T-cell (primary cell): ENCODE measurements at regions not wholly inside any gene's neighbourhood (a gene's known extent, or its start where the extent isn't known, plus 50 kb on each side); places are given as distances from the start of the nearest gene placed in this dataset.

Experiments
- ATAC-seq, 4 experiments: fragments of 200-7000 bp in 3 of 4; fragments of 150-1000 bp in 1 of 4; cut with Tn5 transposase; replicated peaks in 1 of 4; 1 replicate in 3 of 4; 2 replicates in 1 of 4; pipeline ENCODE4 v1.10.0; 2021; ENCODE audit warnings: moderate library complexity in 3 of 4, mild to moderate bottlenecking in 2 of 4, moderate number of reproducible peaks in 1 of 4
- CTCF ChIA-PET, 2 donors: fragments of 300-600 bp; sonication (Branson Sonifier 250); formaldehyde crosslinking; loops; one replicate each; lab custom pipeline; 2022; ENCODE audit warnings: antibody characterized with exemption in 2 of 2; lab: Charles Lee
- POLR2A ChIA-PET, 2 donors: fragments of 300-600 bp; sonication (Branson Sonifier 250); formaldehyde crosslinking; loops; one replicate each; lab custom pipeline; 2022; ENCODE audit warnings: antibody characterized with exemption in 2 of 2; lab: Charles Lee
- DNase-seq, 35 experiments: peaks; one replicate each; pipeline versions ENCODE4 v3.0.0 to v3.0.0-alpha.2; 2013 to 2023
- H3K27ac ChIP-seq: one replicate; pipeline ENCODE4 v1.5.1; 2013; ENCODE audit warnings: low read length
- H3K27me3 ChIP-seq, 2 experiments: replicated peaks in 1 of 2; 1 replicate in 1 of 2; 2 replicates in 1 of 2; pipeline versions ENCODE4 v1.6.1 to v1.7.0; 2013; ENCODE audit warnings: low read length in 1 of 2, mixed read lengths in 1 of 2; ENCODE audit not compliant: control insufficient read depth in 2 of 2, insufficient read depth in 2 of 2; ENCODE audit errors: extremely low read depth in 1 of 2
- H3K36me3 ChIP-seq, 2 donors: 1 replicate in 1 of 2; 2 replicates in 1 of 2; pipeline versions ENCODE4 v1.6.1 to v1.7.0; 2013; ENCODE audit warnings: low read length in 1 of 2; ENCODE audit not compliant: control insufficient read depth in 2 of 2, insufficient read depth in 1 of 2; ENCODE audit errors: extremely low read depth in 1 of 2
- H3K4me1 ChIP-seq, 2 experiments: 1 replicate in 1 of 2; 2 replicates in 1 of 2; pipeline versions ENCODE4 v1.6.1 to v1.7.0; 2013; ENCODE audit warnings: low read length in 2 of 2, mixed read lengths in 1 of 2; ENCODE audit not compliant: insufficient read depth in 2 of 2, control insufficient read depth in 1 of 2; ENCODE audit errors: extremely low read depth in 1 of 2
- H3K4me3 ChIP-seq, 2 donors: 1 replicate in 1 of 2; 2 replicates in 1 of 2; pipeline versions ENCODE4 v1.5.1 to v1.7.0; 2013; ENCODE audit warnings: mild to moderate bottlenecking in 2 of 2, low read length in 1 of 2, moderate library complexity in 1 of 2; ENCODE audit not compliant: control insufficient read depth in 1 of 2; ENCODE audit errors: extremely low read depth in 1 of 2
- H3K9me3 ChIP-seq: 2 replicates; pipeline ENCODE4 v1.7.0; 2013
- H3K27ac Mint-ChIP-seq, 2 donors: one replicate each; pipeline ENCODE4 v1.8.0; 2020 to 2021; ENCODE audit warnings: mild to moderate bottlenecking in 2 of 2, mixed read lengths in 2 of 2
- H3K27me3 Mint-ChIP-seq, 2 donors: one replicate each; pipeline ENCODE4 v1.8.0; 2021 to 2022; ENCODE audit warnings: mixed read lengths in 2 of 2
- H3K36me3 Mint-ChIP-seq: one replicate; pipeline ENCODE4 v1.8.0; 2021; ENCODE audit warnings: mixed read lengths
- H3K4me1 Mint-ChIP-seq, 3 donors: one replicate each; pipeline ENCODE4 v1.8.0; 2020 to 2022; ENCODE audit warnings: mixed read lengths in 3 of 3, mild to moderate bottlenecking in 1 of 3
- H3K4me3 Mint-ChIP-seq, 3 donors: one replicate each; pipeline ENCODE4 v1.8.0; 2020 to 2022; ENCODE audit warnings: mild to moderate bottlenecking in 3 of 3, mixed read lengths in 3 of 3, moderate library complexity in 3 of 3
- H3K9me3 Mint-ChIP-seq, 3 donors: one replicate each; pipeline ENCODE4 v1.8.0; 2020 to 2022; ENCODE audit warnings: mixed read lengths in 3 of 3
- WGBS: methylation state at CpG from one replicate; pipeline ENCODE4 v1.1.5; 2013; ENCODE audit warnings: missing lambda C conversion rate; ENCODE audit not compliant: insufficient coverage; 5-methylcytosine and 5-hydroxymethylcytosine counted together

DNA sequence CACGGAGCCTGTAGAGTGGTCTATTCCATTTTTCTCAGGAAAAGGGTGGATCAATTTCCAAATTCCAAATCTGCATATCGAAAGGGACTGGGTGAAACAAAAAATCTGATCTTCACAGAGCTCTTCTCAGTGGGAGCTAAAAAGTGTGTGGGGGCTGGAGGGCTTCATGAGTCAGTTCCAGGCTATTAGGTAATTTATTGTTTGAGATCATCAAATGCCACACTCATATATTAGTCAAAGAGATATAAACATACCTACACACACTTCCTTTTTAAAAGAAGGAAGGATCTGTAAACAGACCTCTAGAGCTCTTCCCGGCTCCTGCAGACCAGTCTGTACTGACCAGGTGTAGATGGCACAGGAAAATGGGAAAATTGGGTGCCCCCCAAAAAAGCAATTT is 175.4 kb downstream of the ZBTB18 start:
- H3K27me3 ChIP-seq = peaks cover 0 to 20% of the 10 kb centered on the region in 2 experiments
- no peaks in the 10 kb centered on the region for H3K36me3 Mint-ChIP-seq
- no peaks in the 10 kb centered on the region for H3K9me3 ChIP-seq
- H3K4me1 Mint-ChIP-seq = peaks cover 0 to under 1% (median 0%) of the 10 kb centered on the region in 3 donors
- no peak overlapping the region for H3K4me3 ChIP-seq
- H3K36me3 ChIP-seq = no peaks in the 10 kb centered on the region
- H3K27ac ChIP-seq = no peak overlapping the region
- H3K27me3 Mint-ChIP-seq = peaks cover 9 to 20% of the 10 kb centered on the region in 2 donors
- DNase-seq (no peak), ATAC-seq (no peak)
- WGBS = no CpG with 5 or more reads among the region's 3 CpGs
- ChIA-PET CTCF (no interaction called here), POLR2A (no interaction called here)
- H3K4me3 Mint-ChIP-seq = no peak overlapping the region
- H3K9me3 Mint-ChIP-seq = no peaks in the 10 kb centered on the region
- H3K27ac Mint-ChIP-seq = no peak overlapping the region
- no peaks in the 10 kb centered on the region for H3K4me1 ChIP-seq

DNA sequence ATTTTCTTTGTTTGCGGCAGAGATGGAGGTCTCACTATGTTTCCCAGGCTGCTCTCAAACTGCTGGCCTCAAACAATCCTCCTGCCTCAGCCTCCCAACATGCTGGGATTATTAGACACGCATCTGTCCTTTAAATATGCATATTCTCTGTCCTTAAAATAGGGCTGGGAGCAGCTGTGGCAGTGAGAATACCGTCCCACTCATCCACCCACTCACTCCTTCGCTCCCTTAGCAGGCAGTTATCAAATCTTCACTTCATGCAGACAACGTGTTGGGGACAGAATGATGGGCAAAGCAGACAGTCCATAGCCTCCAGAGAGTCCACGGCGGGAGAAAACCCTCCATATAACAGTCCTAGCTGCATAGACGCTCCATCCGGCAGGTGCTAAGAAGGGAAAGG is 179.4 kb downstream of the ZBTB18 start:
- H3K27ac Mint-ChIP-seq = no peak overlapping the region
- ChIA-PET CTCF (interaction anchor here in 1 of 2 donors (0.6 kb wide), 1 partner anchor 702 kb away, joined by 3 read pairs; no protein-coding TSS in a partner anchor), POLR2A (no interaction called here)
- H3K27me3 ChIP-seq = peaks cover 0 to 25% of the 10 kb centered on the region in 2 experiments
- H3K27ac ChIP-seq = no peak overlapping the region
- H3K27me3 Mint-ChIP-seq = peaks cover 9 to 21% of the 10 kb centered on the region in 2 donors
- H3K36me3 ChIP-seq = no peaks in the 10 kb centered on the region
- H3K9me3 Mint-ChIP-seq = no peaks in the 10 kb centered on the region
- DNase-seq = no peak
- no peaks in the 10 kb centered on the region for H3K36me3 Mint-ChIP-seq
- 70% methylated on average over 2 of the region's 9 CpGs for WGBS
- ATAC-seq = no peak
- H3K9me3 ChIP-seq = no peaks in the 10 kb centered on the region
- peaks cover 3 to 4% of the 10 kb centered on the region in 2 experiments for H3K4me1 ChIP-seq
- H3K4me3 ChIP-seq = no peak overlapping the region
- peaks cover 0 to 10% (median 2%) of the 10 kb centered on the region in 3 donors for H3K4me1 Mint-ChIP-seq
- H3K4me3 Mint-ChIP-seq = no peak overlapping the region

DNA sequence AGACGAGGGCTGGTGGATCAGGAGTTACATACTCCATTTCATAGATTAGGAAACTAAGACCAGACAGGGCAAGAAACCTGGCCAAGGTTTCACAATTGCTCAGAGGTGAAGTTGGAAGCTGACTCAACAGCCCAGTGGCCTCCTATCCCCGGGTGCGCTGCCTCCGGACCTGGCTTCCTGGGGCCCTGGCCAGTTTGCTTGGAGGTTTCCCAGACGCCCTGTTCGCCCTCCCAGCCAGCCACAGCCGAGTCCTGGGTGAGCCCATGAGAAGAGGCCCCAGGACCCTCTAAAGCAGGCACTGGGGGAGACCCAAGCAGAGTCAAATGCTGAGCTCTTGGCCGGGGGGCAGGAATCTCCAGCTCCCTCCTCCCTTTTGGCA is 180.1 kb downstream of the ZBTB18 start:
- no peak for DNase-seq
- WGBS = 90% methylated on average over 5 of the region's 8 CpGs
- Mint-ChIP-seq H3K9me3 (no peaks in the 10 kb centered on the region), H3K36me3 (no peaks in the 10 kb centered on the region), H3K27ac (no peak overlapping the region), H3K4me3 (peak overlapping the region in 1 of 3 donors; percentile 62), H3K4me1 (peaks cover 0 to 10% (median 2%) of the 10 kb centered on the region in 3 donors), H3K27me3 (peaks cover 7 to 21% of the 10 kb centered on the region in 2 donors)
- Histone ChIP-seq H3K27ac (no peak overlapping the region), H3K27me3 (peaks cover 0 to 25% of the 10 kb centered on the region in 2 experiments), H3K9me3 (no peaks in the 10 kb centered on the region), H3K4me1 (peaks cover 3 to 4% of the 10 kb centered on the region in 2 experiments), H3K4me3 (no peak overlapping the region), H3K36me3 (no peaks in the 10 kb centered on the region)
- CTCF ChIA-PET = no interaction called here
- POLR2A ChIA-PET = no interaction called here
- ATAC-seq = no peak

DNA sequence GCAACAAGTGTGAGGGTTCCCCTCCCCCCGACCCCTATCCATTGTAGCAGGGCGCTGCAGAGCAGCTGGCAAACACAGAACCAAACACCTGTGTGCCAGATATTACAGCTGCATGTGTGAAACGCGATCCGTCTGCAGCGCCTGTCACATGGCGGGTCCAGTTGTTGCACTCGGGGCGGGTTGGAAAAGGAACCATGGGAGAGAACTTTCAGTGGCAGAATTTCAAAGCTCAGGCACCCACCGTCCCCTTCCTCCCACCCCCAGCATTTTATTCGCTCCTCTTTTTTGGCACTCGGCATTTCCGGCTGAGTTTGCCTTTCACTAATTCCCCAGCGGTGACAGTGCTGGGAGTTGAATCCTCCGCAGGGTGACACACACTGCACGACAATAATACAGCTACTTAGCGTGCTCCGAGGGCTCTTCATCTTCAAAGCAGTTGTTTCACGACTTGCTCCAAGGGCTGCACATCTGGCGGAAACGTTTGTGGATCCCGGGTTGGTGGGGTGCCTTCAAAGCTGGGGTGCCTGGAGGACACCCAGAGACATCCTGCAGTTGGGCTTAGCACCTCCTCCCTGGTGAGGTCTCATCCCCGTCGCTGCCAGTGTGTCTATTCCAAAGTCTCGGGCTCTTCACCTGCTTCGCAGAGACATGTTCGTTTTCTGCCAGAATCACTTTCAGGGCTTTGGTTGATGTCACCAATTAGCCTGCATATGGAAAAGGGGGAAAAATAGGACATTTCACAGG is 180.7 kb downstream of the ZBTB18 start:
- Mint-ChIP-seq H3K27me3 (peaks cover 4 to 19% of the 10 kb centered on the region in 2 donors), H3K27ac (no peak overlapping the region), H3K36me3 (no peaks in the 10 kb centered on the region), H3K9me3 (no peaks in the 10 kb centered on the region), H3K4me3 (peak overlapping the region in 2 of 3 donors; percentile 2 to 62), H3K4me1 (peaks cover 0 to 10% (median 2%) of the 10 kb centered on the region in 3 donors)
- ATAC-seq (no peak), DNase-seq (no peak)
- Histone ChIP-seq H3K27me3 (peaks cover 0 to 25% of the 10 kb centered on the region in 2 experiments), H3K9me3 (no peaks in the 10 kb centered on the region), H3K4me3 (no peak overlapping the region), H3K27ac (no peak overlapping the region), H3K4me1 (peaks cover 3 to 4% of the 10 kb centered on the region in 2 experiments), H3K36me3 (no peaks in the 10 kb centered on the region)
- CTCF ChIA-PET = no interaction called here
- 84% methylated on average over 16 of the region's 27 CpGs for WGBS
- POLR2A ChIA-PET = no interaction called here

DNA sequence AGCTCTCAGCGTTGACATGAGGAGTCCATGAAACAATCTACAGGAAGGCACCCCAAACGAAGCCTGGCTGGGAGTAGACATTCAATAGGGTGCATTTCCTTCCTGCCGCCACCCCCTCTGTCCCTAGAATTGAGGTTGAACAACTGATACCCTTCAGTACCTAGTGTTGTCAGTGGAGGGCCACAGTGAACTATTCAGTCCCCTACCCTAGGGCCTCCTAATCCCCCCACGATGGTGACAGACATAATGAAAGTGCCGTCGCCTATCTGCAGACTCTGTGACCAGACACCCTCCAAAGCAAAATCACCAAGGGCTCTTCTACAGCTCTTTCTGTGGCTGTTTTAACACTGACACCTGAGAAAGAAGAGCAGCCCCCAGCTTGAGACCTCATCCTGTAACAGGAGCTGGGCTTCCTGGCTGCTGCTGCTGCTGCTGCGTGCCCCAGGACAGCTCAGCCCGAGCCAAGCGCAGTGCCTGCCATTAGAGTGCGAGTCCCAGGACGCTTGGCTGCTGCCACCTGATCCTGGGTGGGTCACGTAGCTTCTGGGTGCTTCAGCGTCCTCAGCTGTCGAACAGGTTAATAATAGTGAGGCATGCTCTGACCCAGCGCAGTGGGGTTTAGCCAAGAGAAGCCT is 183.0 kb downstream of the ZBTB18 start:
- H3K4me1 ChIP-seq = peaks cover 6% of the 10 kb centered on the region in 2 experiments
- Mint-ChIP-seq H3K4me1 (peaks cover 4 to 18% (median 8%) of the 10 kb centered on the region in 3 donors), H3K27me3 (peaks cover 4 to 11% of the 10 kb centered on the region in 2 donors), H3K27ac (no peak overlapping the region), H3K4me3 (no peak overlapping the region), H3K9me3 (no peaks in the 10 kb centered on the region), H3K36me3 (no peaks in the 10 kb centered on the region)
- ATAC-seq (peak in 2 of 4 experiments; percentile 24 to 56), DNase-seq (no peak)
- no peak overlapping the region for H3K27ac ChIP-seq
- H3K9me3 ChIP-seq = no peaks in the 10 kb centered on the region
- CTCF ChIA-PET = no interaction called here
- WGBS = 90% methylated on average over 11 of the region's 15 CpGs
- H3K36me3 ChIP-seq = no peaks in the 10 kb centered on the region
- H3K27me3 ChIP-seq = peaks cover 0 to 25% of the 10 kb centered on the region in 2 experiments
- POLR2A ChIA-PET = no interaction called here
- no peak overlapping the region for H3K4me3 ChIP-seq

DNA sequence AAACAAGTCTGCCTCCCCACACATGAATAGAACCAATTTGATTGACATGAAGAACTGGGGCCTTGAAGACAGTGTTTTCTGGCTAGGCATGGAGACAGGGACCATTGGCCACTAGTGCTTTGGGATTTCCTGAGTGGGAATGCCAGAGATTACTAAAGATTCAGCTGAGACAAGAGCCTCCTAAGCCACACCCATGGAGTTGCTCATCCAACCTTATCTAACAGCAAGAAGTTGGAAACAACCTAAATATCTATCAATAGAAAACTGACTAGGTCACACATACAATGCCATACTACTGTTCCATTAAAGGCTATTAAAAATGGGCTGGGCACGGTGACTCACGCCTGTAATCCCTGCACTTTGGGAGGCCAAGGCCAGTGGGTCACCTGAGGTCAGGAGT is 184.1 kb downstream of the ZBTB18 start:
- POLR2A ChIA-PET = interaction anchor here in 1 of 2 donors (0.6 kb wide), 1 partner anchor 24 kb away, joined by 3 read pairs; no protein-coding TSS in a partner anchor
- no peak for ATAC-seq
- Mint-ChIP-seq H3K27me3 (peaks cover 0 to 8% of the 10 kb centered on the region in 2 donors), H3K4me3 (no peak overlapping the region), H3K36me3 (no peaks in the 10 kb centered on the region), H3K4me1 (peaks cover 11 to 29% (median 15%) of the 10 kb centered on the region in 3 donors), H3K9me3 (no peaks in the 10 kb centered on the region), H3K27ac (no peak overlapping the region)
- DNase-seq = no peak
- peaks cover 0 to 24% of the 10 kb centered on the region in 2 experiments for H3K27me3 ChIP-seq
- no CpG with 5 or more reads among the region's 2 CpGs for WGBS
- no peaks in the 10 kb centered on the region for H3K36me3 ChIP-seq
- CTCF ChIA-PET = no interaction called here
- H3K9me3 ChIP-seq = no peaks in the 10 kb centered on the region
- no peak overlapping the region for H3K27ac ChIP-seq
- no peak overlapping the region for H3K4me3 ChIP-seq
- peaks cover 11 to 13% of the 10 kb centered on the region in 2 experiments for H3K4me1 ChIP-seq
